HepG2 (cell line): ENCODE measurements at regions not wholly inside any gene's neighbourhood (a gene's known extent, or its start where the extent isn't known, plus 50 kb on each side); places are given as distances from the start of the nearest gene placed in this dataset.

ENCODE experiments used
- DRAP1 ChIP-seq: IDR thresholded peaks from 2 replicates; pipeline ENCODE4 v1.6.1; 2016; ENCODE audit warnings: missing genetic modification reagents, missing compliant biosample characterization
- DZIP1 ChIP-seq: sonication (generic); formaldehyde crosslinking; IDR thresholded peaks from 2 replicates; pipeline ENCODE4 v1.5.0; 2020; ENCODE audit warnings: mild to moderate bottlenecking, missing genetic modification reagents
- FOXP1 ChIP-seq, 2 experiments: fragments of 450-650 bp in 1 of 2; IDR thresholded peaks; 2 replicates each; pipeline ENCODE4 v1.6.1; 2017 to 2018; ENCODE audit warnings: antibody characterized with exemption in 1 of 2
- GABPA ChIP-seq, 2 experiments: IDR thresholded peaks; 2 replicates each; pipeline ENCODE4 v1.6.1; 2011 to 2016; ENCODE audit warnings: low read depth in 2 of 2, low read length in 1 of 2, missing biosample characterization in 1 of 2, missing genetic modification characterization in 1 of 2
- HDAC1 ChIP-seq: sonication (generic); formaldehyde crosslinking; IDR thresholded peaks from 2 replicates; pipeline ENCODE4 v1.5.1; 2020; ENCODE audit warnings: mild to moderate bottlenecking, missing genetic modification reagents
- HNF1B ChIP-seq: sonication (generic); formaldehyde crosslinking; IDR thresholded peaks from 2 replicates; pipeline ENCODE4 v1.5.1; 2020; ENCODE audit warnings: mild to moderate bottlenecking, moderate library complexity, missing genetic modification reagents
- HNRNPLL ChIP-seq: fragments of 200-400 bp; formaldehyde crosslinking; IDR thresholded peaks from 2 replicates; pipeline ENCODE4 v1.6.1; 2017; ENCODE audit warnings: mild to moderate bottlenecking, low read depth, low read length; ENCODE audit not compliant: poor library complexity, severe bottlenecking
- KLF16 ChIP-seq, 2 experiments: sonication (generic) in 1 of 2; formaldehyde crosslinking in 1 of 2; IDR thresholded peaks; 2 replicates each; pipeline versions ENCODE4 v1.6.1 to v1.8.0; 2016 to 2023; ENCODE audit warnings: missing genetic modification reagents in 2 of 2, missing compliant biosample characterization in 1 of 2
- MAFG ChIP-seq: sonication (generic); formaldehyde crosslinking; IDR thresholded peaks from 2 replicates; pipeline ENCODE4 v1.5.1; 2020; ENCODE audit warnings: mild to moderate bottlenecking, missing genetic modification reagents
- MAZ ChIP-seq, 2 experiments: sonication (generic) in 1 of 2; formaldehyde crosslinking in 1 of 2; IDR thresholded peaks; 2 replicates each; pipeline versions ENCODE4 v1.5.0 to v1.6.1; 2012 to 2020; ENCODE audit warnings: low read depth in 2 of 2, mild to moderate bottlenecking in 2 of 2, borderline replicate concordance in 1 of 2, improper control_type of control experiment in 1 of 2, low read length in 1 of 2, missing genetic modification reagents in 1 of 2, moderate library complexity in 1 of 2
- NFRKB ChIP-seq: fragments of 450-650 bp; IDR thresholded peaks from 2 replicates; pipeline ENCODE4 v1.6.1; 2017
- NR2C2 ChIP-seq: sonication (generic); formaldehyde crosslinking; IDR thresholded peaks from 2 replicates; pipeline ENCODE4 v1.4.0; 2020; ENCODE audit warnings: missing genetic modification reagents, mild to moderate bottlenecking, moderate library complexity, borderline replicate concordance
- RBAK ChIP-seq: sonication (generic); formaldehyde crosslinking; IDR thresholded peaks from 2 replicates; pipeline ENCODE4 v1.5.1; 2020; ENCODE audit warnings: mild to moderate bottlenecking, missing genetic modification reagents
- SALL2 ChIP-seq: sonication (generic); formaldehyde crosslinking; IDR thresholded peaks from 2 replicates; pipeline ENCODE4 v1.8.1; 2023; ENCODE audit warnings: mild to moderate bottlenecking, missing genetic modification reagents, inconsistent platforms
- ZFYVE20 ChIP-seq: sonication (generic); formaldehyde crosslinking; IDR thresholded peaks from 2 replicates; pipeline ENCODE4 v1.8.0; 2023; ENCODE audit warnings: low read depth, mild to moderate bottlenecking, moderate library complexity, missing genetic modification reagents, borderline replicate concordance
- ZNF160 ChIP-seq: sonication (generic); formaldehyde crosslinking; IDR thresholded peaks from 2 replicates; pipeline ENCODE4 v1.8.0; 2022; ENCODE audit warnings: mild to moderate bottlenecking, inconsistent platforms, missing genetic modification reagents
- ZNF224 ChIP-seq: sonication (generic); formaldehyde crosslinking; IDR thresholded peaks from 2 replicates; pipeline ENCODE4 v1.5.0; 2020; ENCODE audit warnings: mild to moderate bottlenecking, missing genetic modification reagents
- ZNF256 ChIP-seq: sonication (generic); formaldehyde crosslinking; conservative IDR thresholded peaks from 2 replicates; pipeline ENCODE4 v1.4.0; 2020; ENCODE audit warnings: missing genetic modification reagents
- ZNF292 ChIP-seq: sonication (generic); formaldehyde crosslinking; IDR thresholded peaks from 2 replicates; pipeline ENCODE4 v1.8.1; 2022; ENCODE audit warnings: mild to moderate bottlenecking, low read depth, missing genetic modification reagents, borderline replicate concordance
- ZNF576 ChIP-seq: sonication (generic); formaldehyde crosslinking; IDR thresholded peaks from 2 replicates; pipeline ENCODE4 v1.4.0; 2020; ENCODE audit warnings: mild to moderate bottlenecking, missing genetic modification reagents
- ZNF7 ChIP-seq: IDR thresholded peaks from 2 replicates; pipeline ENCODE4 v1.6.1; 2016; ENCODE audit warnings: missing biosample characterization, missing genetic modification reagents
- ZNF777 ChIP-seq: sonication (generic); formaldehyde crosslinking; IDR thresholded peaks from 2 replicates; pipeline ENCODE4 v1.4.0; 2020; ENCODE audit warnings: missing genetic modification reagents
- ZNF878 ChIP-seq: sonication (generic); formaldehyde crosslinking; IDR thresholded peaks from 2 replicates; pipeline ENCODE4 v1.8.1; 2023; ENCODE audit warnings: mild to moderate bottlenecking, missing genetic modification reagents, moderate library complexity
- ZSCAN21 ChIP-seq: sonication (generic); formaldehyde crosslinking; IDR thresholded peaks from 2 replicates; pipeline ENCODE4 v1.8.0; 2022; ENCODE audit warnings: mild to moderate bottlenecking, missing genetic modification reagents, moderate library complexity, borderline replicate concordance
- TF ChIP-seq, protein P1 (sequence below): sonication (generic); formaldehyde crosslinking; IDR thresholded peaks from 2 replicates; pipeline ENCODE4 v1.4.0; 2020; ENCODE audit warnings: missing genetic modification reagents, low read depth, mild to moderate bottlenecking, borderline replicate concordance

- no peak for TF ChIP-seq HNRNPLL
- no peak for TF ChIP-seq MAZ (IDR thresholded peaks at IDR 0.05; ENCODE audit: borderline replicate concordance, low read depth, low read length)
- TF ChIP-seq MAZ (CRISPR knock-in tag; IDR thresholded peaks at IDR 0.05; ENCODE audit: low read depth) = no peak
- no peak for TF ChIP-seq ZNF7 (CRISPR knock-in tag)
- TF ChIP-seq GABPA (IDR thresholded peaks at IDR 0.05; ENCODE audit: low read depth, low read length) = no peak
- peak; percentile 35; the same call in 1 of the 2 replicates for TF ChIP-seq GABPA (CRISPR knock-in tag; IDR thresholded peaks at IDR 0.05; ENCODE audit: low read depth)
- TF ChIP-seq ZNF576 (CRISPR knock-in tag) = no peak
- peak; percentile 37; the same call in 1 of the 2 replicates for TF ChIP-seq ZNF878
- peak; percentile 71; the same call in 1 of the 2 replicates for TF ChIP-seq HDAC1 (CRISPR knock-in tag)
- peak; percentile 23; the same call in 1 of the 2 replicates for TF ChIP-seq ZNF292
- TF ChIP-seq FOXP1 (IDR thresholded peaks at IDR 0.05) = no peak
- peak; percentile 58 for TF ChIP-seq FOXP1 (CRISPR knock-in tag; IDR thresholded peaks at IDR 0.05)
- no peak for TF ChIP-seq ZSCAN21 (CRISPR knock-in tag)
- TF ChIP-seq DZIP1 (CRISPR knock-in tag) = no peak
- no peak for TF ChIP-seq ZNF777 (CRISPR knock-in tag)
- TF ChIP-seq ZNF256 (CRISPR knock-in tag) = no peak
- peak; percentile 69; the same call in 1 of the 2 replicates for TF ChIP-seq MAFG (CRISPR knock-in tag)
- TF ChIP-seq RBAK (CRISPR knock-in tag) = no peak
- peak; percentile 43; the same call in 1 of the 2 replicates for TF ChIP-seq DRAP1 (CRISPR knock-in tag)
- TF ChIP-seq ZNF160 (CRISPR knock-in tag) = no peak
- TF ChIP-seq, protein P1, sequence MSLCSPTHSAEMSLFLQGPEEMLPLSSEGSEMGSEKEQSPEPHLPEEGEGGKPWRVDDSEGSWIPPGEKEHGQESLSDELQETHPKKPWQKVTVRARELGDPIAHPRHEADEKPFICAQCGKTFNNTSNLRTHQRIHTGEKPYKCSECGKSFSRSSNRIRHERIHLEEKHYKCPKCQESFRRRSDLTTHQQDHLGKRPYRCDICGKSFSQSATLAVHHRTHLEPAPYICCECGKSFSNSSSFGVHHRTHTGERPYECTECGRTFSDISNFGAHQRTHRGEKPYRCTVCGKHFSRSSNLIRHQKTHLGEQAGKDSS (CRISPR knock-in tag) = no peak
- peak in 1 of 2 experiments; percentile 51; a peak in 2 of 4 replicates for TF ChIP-seq KLF16 (CRISPR knock-in tag; IDR thresholded peaks at IDR 0.05)
- no peak for TF ChIP-seq SALL2
- TF ChIP-seq HNF1B (CRISPR knock-in tag) = peak; percentile 66; the same call in 1 of the 2 replicates
- no peak for TF ChIP-seq NFRKB
- peak; percentile 83 for TF ChIP-seq NR2C2
- no peak for TF ChIP-seq ZNF224 (CRISPR knock-in tag)
- TF ChIP-seq ZFYVE20 (CRISPR knock-in tag) = no peak
Observed at GRCh38 chr3:43178891-43179366, 73.0 kb upstream of the POMGNT2 start (continued).
